ENCODE measurements at regions not wholly inside any gene's neighbourhood (a gene's known extent, or its start where the extent isn't known, plus 50 kb on each side); places are given as distances from the start of the nearest gene placed in this dataset.

DNA sequence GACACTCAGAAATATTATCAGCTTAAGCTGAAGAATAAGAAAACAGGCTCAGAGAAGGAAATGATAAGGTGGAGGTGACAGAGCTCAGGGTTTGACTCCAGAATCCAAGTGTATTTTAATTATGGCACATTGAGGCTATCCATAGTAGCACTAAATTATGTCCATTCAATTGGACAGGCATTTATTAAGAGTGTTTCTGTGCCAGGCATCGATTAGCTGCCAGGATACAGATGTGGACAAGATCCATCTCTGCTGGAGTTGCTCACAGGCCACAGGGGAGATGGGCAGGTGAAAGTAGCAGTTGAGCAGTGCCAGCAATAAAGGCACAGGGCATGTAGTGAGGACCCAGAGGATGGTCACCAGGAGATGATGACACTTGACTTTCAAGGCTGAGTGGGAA lies 592.5 kb downstream of the INSC start:
- no peak overlapping the region for H3K4me3 ChIP-seq
- no peak overlapping the region for H3K27ac ChIP-seq

- Histone ChIP-seq H3K27ac (no peak overlapping the region), H3K4me3 (no peak overlapping the region)
Observed at GRCh38 chr11:15707971-15708370, 593.2 kb downstream of the INSC start.

DNA sequence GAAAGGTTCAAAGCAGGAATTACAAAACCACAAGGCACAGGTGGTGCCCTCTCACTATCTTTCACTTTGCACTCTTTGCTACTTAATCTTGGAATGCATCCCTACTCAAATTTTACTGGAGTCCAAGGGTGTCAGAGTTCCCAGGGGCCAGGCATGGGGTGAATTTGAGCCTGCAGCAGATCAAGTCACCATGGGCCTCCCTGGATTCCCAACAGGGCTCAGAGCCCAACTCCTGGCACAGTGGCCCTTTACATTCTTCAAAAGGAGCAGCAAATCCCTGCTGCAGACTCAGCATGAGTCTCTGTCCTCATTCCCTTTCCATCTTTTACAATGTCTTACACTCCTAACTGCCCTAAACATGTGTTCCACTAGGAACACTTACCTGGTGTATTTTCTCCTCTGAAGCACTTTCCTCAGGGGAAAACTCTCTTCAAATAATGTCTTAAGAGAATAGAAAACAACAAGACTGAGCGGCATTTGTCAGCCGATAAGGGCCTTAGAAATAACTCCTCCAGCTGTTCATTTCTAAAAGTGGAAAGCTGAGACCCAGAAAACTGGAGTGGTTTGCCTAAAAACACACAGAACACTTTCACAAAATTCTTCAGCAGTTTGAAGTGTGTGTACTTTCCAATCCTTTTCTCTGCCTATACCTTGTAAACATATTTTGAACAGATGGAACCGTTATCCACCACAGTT lies 596.0 kb downstream of the INSC start:
- Histone ChIP-seq H3K27ac (no peak overlapping the region), H3K4me3 (no peak overlapping the region)

GRCh38 chr11:15711311-15711710 lies 596.6 kb downstream of the INSC start:
- Histone ChIP-seq H3K4me3 (no peak overlapping the region), H3K27ac (no peak overlapping the region)

GRCh38 chr11:15714641-15715399 lies 600.1 kb downstream of the INSC start:
- H3K27ac ChIP-seq, result no peak overlapping the region

DNA sequence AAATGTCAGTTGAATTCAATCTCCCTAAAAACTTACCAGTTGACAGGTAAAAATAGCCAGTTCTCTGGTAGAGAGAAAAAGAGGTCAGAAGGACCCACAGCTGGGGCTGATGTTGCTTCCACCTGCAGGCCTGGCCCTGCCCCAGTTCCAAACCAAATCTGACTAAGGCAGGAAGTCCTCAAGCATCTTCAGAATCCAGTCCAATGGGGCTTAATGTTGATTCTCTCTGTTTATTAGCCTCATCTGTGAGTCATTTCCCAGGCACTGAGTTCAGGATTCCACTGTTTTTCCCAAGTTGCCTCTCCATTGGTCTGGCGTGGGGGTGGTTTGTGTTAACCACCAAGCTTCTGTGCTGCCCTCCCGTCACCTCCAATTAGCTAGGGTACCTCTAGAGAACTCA lies 601.8 kb downstream of the INSC start:
- Histone ChIP-seq H3K4me3 (no peak overlapping the region), H3K27ac (no peak overlapping the region)

More at GRCh38 chr11:15714641-15715399, 600.1 kb downstream of the INSC start:
- H3K4me3 ChIP-seq, result no peak overlapping the region

GRCh38 chr11:15720460-15720859 lies 605.7 kb downstream of the INSC start:
- H3K4me3 ChIP-seq, result no peak overlapping the region
- no peak overlapping the region for H3K27ac ChIP-seq

DNA sequence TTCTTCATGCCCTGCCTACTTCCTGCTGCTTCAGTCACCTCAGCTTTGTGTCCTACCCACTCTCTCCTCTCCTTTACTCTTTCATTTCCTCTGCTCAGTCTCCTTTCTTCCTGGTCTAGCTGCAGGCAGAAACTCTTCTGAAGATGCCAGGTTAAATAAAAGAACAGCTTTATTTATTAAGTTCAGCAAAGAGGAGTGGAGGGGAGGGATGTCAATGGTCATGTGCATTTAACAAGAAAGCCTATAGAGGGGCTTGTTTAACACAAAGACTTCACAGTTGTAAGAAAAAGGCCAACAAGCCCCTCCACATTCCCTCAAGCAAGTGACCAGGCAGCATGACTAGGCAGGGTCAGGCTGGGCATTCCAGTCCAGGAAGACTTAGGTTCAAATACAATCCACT lies 609.2 kb downstream of the INSC start:
- Histone ChIP-seq H3K27ac (no peak overlapping the region), H3K4me3 (no peak overlapping the region)

GRCh38 chr11:15724601-15725000 lies 609.9 kb downstream of the INSC start:
- Histone ChIP-seq H3K4me3 (no peak overlapping the region), H3K27ac (no peak overlapping the region)

GRCh38 chr11:15725246-15725645 lies 610.5 kb downstream of the INSC start:
- Histone ChIP-seq H3K27ac (no peak overlapping the region), H3K4me3 (no peak overlapping the region)

- H3K27ac ChIP-seq, result no peak overlapping the region
Observed at GRCh38 chr11:15726221-15726746, 611.6 kb downstream of the INSC start.

DNA sequence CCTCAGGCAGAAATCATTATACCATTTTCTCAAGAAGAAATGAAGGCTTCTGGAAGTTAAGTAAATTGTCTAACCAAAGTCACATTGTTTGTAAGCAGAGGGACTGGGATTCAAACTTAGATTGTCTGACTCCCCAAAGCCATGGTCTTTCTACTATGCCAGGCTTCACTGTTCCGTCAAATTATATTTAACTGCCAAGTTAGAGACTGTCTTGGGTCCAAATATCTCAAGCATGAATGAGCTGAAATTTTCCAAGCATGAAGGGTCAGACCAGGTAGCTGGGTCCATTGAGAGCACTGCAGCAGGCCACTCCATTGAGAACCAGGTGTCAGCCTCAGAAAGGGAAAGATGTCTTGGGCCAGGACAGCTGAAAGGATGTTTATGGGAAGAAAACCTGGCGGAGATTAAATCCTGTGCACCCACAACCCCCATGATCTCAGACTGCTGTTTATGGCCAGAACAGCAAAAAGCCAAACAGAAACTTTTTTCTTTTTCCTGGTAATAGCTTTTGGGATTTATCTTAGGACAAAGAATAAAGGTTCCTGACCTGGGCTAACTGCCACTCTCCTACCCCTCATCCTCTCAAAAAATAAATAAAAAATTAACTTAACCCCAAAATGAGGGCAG lies 612.3 kb downstream of the INSC start:
- Histone ChIP-seq H3K27ac (no peak overlapping the region), H3K4me3 (no peak overlapping the region)

More at GRCh38 chr11:15726221-15726746, 611.6 kb downstream of the INSC start:
- no peak overlapping the region for H3K4me3 ChIP-seq

GRCh38 chr11:15727520-15727914 lies 612.8 kb downstream of the INSC start:
- Histone ChIP-seq H3K27ac (no peak overlapping the region), H3K4me3 (no peak overlapping the region)

DNA sequence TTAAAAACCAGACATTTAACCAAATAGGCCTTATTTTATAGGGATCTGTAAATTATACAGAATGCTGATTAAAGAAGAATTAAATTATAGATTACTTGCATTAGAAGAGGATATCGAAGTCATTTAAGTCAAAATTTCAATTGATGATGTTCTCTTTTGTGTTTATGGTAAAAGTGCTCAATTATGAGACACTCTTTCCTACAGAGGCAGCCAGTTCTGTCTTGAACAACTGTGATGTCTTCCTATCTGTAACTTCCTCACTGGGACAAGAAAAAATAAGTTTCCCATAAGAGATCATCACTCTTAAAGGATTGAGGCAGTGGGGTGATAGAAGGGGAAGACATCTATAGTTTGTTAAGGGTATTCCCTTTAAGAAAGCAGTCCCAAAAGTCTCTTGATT lies 613.5 kb downstream of the INSC start:
- Histone ChIP-seq H3K4me3 (no peak overlapping the region), H3K27ac (no peak overlapping the region)

DNA sequence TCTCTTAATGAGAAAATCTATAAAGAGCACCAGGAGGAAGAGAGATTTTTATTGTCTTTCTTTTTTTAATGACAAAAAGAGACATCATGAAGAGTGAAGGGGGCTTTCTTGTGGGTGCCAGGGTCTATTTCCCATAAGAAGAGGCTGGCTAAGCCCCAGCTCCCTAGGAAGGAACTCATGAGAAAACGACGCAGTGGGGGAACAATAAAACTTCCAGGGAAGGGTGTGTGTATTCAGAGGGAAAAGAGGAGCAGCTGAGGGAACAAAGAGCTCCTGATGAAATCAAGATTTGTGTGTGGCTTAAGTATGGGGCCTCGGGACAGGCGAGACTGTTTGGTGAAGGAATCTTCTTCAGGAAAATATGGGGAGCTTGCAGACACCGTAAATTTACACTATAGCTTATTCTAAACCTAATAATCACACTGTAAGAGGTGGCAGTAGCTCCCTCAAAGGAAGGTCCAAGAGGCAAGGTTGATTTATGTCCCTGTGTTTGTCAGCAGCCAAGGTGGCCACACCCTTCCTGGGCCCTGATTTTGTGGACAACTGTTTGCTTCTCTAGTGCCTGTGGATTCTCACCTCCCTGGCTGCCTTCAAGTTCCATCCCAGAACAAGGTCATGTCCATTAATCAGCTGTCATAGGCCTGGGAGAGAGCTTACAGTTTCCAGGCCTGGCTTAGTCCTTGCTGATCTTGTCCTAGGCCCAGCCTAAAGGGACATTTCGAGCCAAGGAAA lies 615.7 kb downstream of the INSC start:
- H3K27ac ChIP-seq, result no peak overlapping the region
- no peak overlapping the region for H3K4me3 ChIP-seq

GRCh38 chr11:15730995-15731385 lies 616.3 kb downstream of the INSC start:
- H3K27ac ChIP-seq, result no peak overlapping the region

GRCh38 chr11:15735706-15736105 lies 620.6 kb downstream of the SOX6 start:
- Histone ChIP-seq H3K4me3 (no peak overlapping the region), H3K27ac (no peak overlapping the region)

More at GRCh38 chr11:15730995-15731385, 616.3 kb downstream of the INSC start:
- H3K4me3 ChIP-seq, result no peak overlapping the region

DNA sequence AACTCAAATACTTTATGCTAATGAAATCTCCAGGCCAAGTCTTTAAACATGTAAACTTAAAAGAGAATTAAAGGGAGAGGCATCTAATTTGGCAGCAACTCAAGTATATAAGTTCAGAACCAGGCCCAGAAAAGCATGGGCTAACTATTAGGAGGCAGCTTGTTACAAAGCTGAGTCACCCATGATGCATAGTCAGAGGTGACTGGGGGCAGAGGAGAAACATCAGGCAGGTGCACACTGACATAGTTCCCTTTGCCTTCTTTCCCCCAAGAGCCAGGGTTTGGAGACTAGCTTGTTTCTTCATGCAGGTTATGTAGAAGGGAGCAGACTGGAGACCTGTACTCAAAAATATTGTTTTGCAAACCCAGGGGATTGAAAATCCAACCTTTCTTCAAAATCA lies 619.0 kb downstream of the SOX6 start:
- Histone ChIP-seq H3K4me3 (no peak overlapping the region), H3K27ac (no peak overlapping the region)

DNA sequence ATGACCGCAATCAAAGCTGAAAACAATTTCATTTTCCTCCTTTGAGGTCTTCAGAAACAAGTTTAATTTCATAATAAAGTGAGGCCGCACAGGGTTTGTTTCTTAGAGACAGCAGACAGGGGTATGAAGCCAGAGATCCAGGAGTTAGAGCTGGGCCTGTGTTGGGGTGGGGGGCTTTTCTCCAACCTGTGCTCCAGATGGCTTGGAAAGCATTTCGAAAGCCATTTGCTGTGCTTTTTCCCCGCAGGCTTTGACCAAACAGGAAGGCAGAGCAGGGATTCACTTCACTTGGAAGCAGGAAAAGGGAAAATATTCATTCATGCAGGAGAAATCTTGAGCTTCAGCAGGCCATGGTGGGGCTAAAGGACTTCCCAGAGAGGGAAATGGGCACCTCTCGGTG lies 617.4 kb downstream of the SOX6 start:
- Histone ChIP-seq H3K27ac (no peak overlapping the region), H3K4me3 (no peak overlapping the region)

Measured in skin epidermis (tissue), 12 donors.